Middle frontal gyrus (tissue), 1 donor: ENCODE measurements at regions not wholly inside any gene's neighbourhood (a gene's known extent, or its start where the extent isn't known, plus 50 kb on each side); places are given as distances from the start of the nearest gene placed in this dataset.
"Not testable (repeated sequence)": the region's sequence is repeated elsewhere in the genome, so short reads cannot be mapped to it uniquely, and the experiment has no call there.

Source experiments
- DNase-seq: peaks from one replicate; pipeline ENCODE4 v3.0.0-alpha.2; 2015; ENCODE audit warnings: low spot score; ENCODE audit errors: extremely low spot score

DNA sequence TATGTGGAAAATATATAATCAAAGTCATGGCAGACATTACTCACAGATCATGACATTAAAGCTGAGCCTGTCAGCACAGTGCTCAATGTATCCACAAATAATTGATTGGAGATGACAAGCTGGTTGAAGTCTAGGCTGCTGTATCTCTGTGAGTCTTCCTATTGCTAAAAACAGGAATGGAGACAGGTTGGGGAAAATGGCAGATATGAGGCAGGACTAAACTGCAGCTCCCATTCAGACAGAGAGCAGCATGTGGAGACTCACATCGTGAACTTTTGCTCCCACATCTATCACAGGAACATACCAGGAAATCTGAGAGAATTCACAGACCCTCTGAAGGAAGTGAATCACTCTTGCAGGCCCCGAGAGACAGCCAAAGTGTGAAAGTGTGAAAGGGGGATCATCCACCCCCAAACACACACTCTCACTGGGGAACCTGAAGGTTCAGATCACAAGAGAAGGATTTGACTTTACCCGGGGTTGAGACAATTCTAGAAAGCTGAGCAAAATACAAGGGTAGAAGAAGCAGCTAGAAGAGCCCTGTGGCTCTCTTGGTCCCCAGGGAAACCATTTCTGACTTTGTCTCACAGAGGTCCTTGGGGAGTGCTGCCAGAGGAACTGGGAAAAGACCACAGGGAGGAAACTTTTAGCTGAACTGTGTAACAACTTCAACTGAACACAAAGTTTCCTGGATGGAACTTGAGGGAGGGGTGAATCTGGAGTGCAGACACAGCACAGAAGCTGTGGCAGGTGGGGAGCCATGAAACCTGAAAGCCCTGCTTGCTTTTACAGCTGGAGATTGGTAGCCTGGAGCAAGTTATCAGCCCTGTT is 173.4 kb downstream of the S1PR1 start:
- DNase-seq = no peak

DNA sequence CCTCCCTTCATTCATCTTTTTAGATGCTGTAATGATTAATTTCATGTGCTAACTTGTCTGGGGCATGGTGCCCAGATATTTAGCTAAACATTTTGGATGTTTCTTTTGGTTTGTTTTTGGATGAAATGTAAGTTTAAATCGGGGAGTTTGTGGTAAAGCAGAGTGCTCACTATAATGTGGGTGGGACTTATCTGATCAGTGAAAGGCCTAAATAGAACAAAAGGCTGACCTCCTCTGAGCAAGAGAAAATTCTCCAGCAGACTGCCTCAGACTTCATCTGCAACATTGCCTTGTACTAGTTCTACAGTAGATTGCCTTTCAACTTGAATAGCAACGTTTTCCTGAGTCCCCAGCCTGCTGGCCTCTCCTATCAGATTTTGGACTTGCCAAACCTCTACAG is 183.6 kb downstream of the S1PR1 start:
- DNase-seq = no peak

DNA sequence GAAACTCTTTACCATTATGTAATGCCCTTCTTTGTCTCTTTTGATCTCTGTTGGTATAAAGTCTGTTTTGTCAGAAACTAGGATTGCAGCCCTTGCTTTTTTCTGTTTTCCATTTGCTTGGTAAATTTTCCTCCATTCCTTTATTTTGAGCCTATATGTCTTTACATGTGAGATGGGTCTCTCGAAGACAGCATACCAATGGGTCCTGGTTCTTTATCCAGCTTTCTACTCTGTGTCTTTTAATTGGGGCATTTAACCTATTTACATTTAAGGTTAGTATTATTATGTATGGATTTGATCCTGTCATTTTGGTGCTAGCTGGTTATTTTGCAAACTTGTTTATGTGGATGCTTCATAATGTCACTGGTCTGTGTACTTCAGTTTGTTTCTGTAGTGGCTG is 191.3 kb downstream of the S1PR1 start:
- not testable (repeated sequence) for DNase-seq

DNA sequence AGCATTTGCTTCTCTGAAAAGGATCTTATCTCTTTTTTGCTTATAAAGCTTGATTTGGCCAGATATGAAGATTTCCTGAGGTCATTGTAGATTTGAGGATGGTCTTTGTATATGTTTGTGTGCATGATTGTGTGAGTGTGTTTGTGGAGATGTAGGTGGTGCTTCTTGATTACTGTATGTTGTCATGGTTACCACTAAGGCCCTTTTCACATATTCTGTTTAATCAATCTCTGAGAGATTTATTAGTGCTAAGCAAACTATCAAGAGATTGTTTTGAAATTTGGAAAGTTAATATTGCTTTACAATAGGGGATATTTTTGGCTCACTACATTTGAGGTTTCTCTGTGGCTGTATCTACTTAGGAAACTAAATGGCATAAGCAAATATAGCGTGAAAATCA is 191.7 kb downstream of the S1PR1 start:
- no peak for DNase-seq

DNA sequence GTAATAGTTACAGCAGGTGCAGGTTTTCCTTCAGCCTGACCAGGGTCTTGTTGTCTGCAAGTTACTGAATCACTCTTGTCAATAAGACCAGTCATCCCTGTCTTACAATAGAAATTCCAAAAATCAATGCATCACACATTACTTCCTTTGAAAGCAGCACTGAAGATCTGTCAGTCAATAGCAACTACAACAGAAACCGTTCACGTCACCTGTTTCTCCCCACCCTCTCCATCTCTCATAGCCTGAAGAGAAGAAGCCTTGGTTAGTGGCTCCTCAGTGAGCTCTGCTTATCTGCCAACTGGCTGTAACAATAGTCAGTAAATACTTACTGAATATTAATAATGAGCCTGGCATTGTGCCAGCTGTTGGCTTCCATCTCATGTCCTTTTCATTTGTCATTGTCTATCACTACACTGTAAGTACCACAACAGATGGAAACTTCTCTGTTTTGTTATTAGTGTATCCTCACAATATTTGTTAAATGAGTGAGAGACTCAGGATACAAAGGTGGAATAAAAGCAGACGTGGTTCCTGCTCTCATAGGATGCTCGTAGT is 195.2 kb downstream of the S1PR1 start:
- no peak for DNase-seq

DNA sequence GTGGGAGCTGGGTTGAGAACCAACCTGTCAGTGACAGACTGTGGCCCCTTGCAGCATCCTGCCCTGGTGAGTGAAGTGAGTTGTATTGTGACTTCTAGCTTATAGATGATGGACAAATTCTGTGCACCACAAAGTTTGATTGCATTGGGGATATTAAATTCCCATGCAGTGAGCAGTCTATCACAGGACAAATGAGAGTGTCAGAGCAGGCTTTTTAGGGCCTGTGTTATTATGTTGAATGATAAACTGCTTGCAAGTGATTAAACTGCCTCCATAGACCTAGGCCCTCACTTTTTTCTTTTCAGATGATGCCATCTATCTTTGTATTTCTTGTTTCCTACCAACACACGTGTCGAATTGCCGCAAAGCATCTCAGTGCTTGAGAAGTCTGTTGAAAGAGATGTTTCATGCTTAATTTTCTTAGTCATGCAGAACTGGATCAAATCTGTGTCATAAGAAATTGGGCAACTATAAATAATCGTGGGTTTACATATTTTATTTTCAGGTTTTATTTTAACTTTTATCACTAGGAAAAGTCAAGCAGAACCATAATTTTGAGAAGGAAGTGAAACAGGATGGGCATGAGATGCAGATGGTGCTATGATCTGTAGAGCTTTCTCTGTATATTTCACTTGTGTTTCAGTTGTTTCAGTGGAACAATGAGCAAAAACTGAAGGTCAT is 199.2 kb downstream of the S1PR1 start:
- DNase-seq = no peak

DNA sequence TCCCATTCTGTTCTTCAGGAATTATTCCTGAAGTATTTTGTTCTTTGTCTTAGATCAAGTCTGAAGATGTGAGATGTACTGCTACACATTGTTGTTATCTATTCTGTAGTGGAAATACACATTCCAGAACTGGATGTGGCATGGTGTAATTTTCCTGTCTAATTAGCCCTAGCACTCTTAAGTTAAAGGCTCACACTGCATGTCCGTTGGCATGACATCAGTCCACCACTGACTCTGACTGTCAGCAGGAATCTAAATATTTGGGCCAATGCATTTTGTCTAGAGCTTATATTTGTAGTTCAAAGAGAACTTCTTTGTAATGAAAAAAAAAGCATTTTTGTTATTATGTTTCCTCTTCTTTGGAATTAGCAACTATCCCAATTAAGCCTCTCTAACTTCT is 201.0 kb downstream of the S1PR1 start:
- no peak for DNase-seq

DNA sequence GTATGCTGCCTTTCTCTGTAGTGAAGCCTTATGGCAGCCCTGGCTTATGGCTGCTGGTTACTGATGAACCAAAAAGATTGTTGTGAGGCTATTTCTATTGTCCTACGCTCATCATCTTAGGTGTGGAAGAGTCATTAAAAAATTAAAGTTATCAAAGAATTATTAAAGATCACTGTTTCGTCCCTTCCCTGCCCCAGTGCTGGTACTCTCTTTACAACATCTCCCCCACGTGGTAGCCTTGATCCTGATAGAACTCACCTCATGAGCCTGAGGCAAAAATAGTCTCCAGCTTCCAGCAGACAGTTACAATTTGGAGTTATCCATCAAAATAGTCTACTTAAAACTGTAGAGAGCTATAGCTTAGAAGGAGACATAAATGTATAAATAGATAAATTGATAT is 201.5 kb downstream of the S1PR1 start:
- DNase-seq = no peak

DNA sequence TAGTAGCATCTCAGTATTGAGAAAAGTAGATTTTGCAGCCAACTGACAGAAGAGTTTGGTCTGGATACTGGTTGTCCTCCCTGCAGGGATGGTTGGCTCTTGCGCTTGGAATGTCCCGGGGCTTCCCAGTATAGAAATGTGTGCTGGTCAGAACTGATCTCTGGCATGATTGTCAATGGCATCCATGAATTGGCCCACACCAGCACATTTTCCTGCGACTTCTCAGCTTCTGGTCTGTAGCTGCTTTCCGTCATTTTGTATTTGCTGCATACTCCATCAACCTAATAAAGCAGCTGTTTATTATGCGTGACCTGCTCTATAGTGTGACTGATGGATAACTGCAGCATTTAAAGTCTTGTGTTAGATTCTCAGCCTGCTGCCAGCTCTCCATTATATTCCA is 203.7 kb downstream of the S1PR1 start:
- no peak for DNase-seq

DNA sequence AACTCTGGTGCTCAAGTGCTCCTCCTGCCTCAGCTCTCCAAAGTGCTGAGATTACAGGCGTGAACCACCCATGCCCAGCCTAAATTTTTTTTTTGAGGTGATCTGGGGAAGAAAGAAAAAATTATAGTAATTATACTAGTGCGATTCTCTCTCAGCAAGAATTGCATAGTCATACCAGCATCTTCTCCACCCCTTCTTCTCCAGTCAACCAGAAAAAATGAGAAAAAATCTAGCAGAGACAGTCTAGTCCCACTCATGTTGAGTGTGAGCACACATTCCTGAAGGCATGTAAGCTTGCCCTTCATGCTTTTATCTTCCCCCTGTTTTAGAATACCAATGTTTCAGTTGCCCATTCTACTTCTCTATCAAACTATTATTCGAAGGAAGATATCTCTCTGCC is 207.6 kb downstream of the S1PR1 start:
- DNase-seq = no peak

DNA sequence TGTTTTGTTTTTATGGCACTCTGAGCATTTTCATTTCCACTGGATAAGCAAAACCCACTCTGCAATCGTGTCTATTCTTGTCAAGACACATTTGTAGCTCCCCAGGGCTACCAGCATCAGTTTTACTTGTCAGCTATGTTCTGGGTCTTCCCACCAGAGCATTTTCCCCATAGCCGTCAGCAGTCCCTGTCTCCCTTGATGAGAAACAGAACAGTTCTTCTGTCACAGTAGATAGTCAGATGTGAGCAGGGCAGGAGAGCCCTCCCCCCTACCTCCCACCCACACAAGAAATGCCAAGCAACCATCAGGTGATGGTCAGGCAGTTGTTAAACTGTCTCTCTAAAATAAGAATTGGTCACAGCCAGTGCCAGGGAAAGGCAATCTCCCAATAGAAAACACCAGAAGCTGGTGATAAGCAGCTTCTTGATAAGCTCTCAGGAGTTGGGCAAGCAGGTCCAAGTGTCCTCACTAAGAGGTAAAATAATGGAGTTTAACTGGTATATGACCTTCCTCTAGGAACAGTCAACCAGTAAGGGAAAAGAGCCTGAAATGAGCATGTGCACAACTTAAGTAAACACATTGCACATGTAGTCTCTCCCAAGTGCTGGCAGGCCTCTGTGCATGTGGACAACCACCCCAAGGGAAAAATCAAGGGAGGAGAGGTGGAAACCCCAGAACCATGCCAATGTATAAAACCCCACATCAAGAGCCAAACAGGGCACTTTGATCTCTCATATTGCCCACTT is 208.2 kb downstream of the S1PR1 start:
- DNase-seq = no peak

DNA sequence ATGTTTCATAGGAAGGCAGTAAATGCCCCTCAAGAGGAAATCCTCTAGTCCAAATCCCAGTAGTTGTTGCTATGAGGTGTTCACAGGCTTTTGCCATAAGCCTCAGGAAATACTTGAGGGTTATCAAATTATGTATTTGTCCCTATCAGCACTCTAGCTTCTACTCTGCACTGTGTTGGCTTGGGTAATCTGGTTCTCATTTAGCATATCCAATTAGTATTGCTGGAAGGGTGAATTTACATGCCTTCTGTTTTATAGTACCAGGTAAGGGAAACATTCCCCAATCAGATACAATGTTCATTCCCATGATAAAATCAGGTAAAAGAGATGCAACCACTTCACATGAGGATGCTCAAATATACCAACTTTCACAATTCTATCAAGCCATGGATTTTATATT is 211.2 kb downstream of the S1PR1 start:
- DNase-seq = no peak

DNA sequence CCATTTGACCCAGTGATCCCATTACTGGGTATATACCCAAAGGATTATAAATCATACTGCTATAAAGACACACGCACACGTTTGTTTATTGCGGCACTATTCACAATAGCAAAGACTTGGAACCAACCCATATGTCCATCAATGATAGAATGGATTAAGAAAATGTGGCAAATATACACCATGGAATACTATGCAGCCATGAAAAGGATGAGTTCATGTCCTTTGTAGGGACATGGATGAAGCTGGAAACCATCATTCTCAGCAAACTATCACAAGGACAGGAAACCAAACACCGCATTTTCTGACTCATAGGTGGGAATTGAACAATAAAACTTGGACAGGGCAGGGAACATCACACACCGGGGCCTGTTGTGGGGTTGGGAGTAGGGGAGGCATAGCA is 213.9 kb downstream of the S1PR1 start:
- DNase-seq = not testable (repeated sequence)

DNA sequence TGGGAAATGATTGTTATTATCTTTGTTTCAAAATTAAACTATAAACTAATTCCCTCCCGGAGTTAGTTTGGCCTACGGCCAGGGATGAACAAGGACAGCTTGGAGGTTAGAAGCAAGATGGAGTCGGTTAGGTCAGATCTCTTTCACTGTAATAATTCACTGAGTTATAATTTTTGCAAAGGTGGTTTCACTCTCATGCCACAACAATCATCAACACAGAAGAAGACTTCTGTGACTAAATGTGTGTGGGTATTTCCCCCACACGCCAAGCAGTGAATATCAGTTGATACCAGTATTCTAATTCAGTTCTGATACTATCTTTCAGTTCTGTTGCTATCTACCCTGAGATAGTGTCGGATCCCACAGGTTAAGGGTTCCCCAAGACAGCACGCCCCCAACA is 215.1 kb downstream of the S1PR1 start:
- DNase-seq = no peak

DNA sequence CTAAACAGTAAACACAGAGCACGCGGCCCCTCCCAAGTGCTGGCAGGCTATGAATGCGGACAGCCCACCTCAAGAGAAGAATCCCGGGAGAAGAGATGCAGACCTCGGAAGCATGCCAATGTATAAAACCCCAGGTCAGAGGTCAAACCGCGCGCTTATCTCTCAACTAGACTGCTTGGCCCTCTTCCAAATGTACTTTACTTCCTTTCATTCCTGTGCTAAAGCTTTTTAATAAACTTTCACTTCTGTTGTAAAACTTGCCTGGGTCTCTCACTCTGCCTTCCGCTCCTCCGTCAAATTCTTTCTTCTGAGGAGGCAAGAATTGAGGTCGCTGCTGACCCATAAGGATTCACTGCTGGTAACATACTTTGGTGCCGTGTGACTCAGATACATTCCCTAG is 216.0 kb downstream of the S1PR1 start:
- DNase-seq = no peak

DNA sequence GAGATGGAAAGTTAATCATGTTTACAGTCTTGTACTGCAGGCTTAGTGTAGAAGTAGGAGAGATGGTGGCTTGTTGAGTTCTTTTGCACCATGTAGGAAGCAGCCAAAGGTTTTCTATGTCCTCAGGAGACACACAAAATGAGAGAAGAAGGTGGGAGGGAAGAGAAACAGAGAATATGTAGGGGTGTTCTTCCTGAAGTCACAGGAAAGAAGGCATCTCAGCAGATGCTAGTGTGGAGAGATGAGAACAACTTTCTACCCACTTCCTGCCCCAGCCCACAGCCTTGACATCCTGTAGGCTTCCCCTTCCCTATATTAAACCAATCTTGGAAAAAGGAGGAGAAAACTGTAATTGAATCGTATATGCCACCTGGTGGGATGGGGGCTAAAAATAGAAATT is 217.0 kb downstream of the S1PR1 start:
- no peak for DNase-seq

DNA sequence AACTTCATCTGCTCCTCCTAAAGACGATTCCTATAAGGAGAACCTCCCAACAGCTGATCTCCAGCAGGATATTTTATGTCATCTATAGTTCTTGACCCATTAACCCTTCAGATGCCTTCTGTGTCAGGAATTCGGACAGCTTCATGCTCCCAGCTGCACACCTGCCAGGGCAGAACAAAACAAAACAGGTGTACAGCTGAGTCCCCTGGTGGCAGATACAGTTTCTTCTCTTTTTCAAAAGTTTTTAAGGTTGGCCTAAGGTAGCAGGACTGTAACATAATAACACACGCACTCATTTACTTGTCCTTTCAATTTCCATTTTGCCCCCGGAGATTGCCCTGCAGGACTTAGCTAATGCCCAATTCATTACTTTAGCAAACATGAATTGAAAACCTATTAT is 218.3 kb downstream of the S1PR1 start:
- no peak for DNase-seq

DNA sequence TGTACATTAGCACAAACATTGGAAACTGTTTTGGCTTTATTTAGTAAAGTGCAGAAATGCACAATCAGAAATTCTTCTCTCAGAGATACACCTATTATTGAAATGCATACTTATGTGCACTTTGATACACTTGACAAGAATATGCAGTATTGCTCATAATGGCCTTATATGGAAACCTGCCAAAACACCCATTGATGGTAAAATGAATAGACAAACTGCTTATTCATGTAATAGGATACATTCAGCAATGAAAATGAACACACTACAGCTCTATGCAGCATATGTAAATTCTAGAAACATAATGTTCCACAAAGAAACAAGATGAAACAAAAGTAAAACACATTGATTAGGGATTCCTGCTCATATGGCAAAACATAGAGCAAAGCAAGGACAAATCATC is 223.9 kb downstream of the S1PR1 start:
- no peak for DNase-seq

DNA sequence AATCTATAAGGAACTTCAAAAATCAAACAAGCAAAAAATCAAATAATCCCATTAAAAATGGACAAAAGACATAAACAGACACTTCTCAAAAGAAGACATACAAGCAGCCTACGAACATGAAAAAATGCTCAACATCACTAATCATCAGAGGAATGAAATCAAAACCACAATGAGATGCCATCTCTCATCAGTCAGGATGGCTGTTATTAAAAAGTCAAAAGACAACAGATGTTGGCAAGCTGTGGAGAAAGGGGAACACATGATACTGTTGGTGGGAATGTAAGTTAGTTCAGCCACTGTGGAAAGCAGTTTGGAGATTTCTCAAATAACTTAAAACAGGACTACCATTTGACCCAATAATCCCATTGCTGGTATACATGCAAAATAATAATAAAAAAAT is 226.4 kb downstream of the S1PR1 start:
- DNase-seq = no peak

DNA sequence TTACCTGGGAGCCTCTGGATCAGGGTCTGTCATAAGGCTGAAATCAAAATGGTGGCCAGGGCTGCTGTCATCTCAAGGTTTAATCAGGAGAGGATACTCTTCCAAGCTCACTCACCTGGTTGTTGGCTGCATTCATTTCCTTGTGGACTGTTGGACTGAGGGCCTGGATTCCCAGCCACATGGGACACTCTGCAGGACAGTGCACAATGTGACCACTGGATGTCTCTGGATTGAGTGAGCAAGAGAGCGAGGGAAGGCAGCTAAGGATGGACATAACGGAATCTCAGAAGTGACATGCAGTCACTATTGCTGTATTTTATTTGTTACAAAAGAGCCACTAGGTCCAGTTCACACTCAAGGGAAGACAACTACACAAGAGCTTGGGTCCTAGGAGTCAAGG is 229.1 kb downstream of the S1PR1 start:
- no peak for DNase-seq

DNA sequence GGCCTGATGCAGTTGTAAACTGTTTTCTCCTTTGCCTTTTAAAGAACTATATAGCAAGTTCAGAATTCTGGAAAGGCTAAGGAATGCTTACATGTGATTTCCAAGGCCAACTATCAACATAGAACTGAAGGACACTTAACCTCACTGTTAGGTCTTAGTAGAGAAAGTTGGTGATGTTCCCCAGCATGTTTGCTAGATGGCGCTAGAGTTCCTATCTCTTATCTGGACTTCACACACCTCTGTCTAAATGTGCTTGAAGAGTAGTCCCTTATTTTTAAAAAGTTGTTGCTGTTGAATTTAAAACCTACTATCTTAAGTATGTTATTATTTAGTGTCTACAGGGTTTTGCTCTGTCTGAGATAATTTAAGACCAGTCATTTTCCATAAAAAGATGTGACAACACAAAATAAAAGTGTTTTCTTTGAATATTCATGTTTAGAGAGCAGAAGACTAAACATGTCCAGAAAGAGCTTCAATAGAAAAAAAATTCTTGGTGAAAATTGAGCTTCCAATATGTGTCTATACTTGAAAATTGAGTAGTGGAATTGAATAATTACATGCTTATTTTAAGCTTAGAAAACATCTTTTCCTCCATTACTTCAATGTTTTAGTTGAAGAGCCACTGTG is 237.3 kb downstream of the S1PR1 start:
- DNase-seq = no peak

DNA sequence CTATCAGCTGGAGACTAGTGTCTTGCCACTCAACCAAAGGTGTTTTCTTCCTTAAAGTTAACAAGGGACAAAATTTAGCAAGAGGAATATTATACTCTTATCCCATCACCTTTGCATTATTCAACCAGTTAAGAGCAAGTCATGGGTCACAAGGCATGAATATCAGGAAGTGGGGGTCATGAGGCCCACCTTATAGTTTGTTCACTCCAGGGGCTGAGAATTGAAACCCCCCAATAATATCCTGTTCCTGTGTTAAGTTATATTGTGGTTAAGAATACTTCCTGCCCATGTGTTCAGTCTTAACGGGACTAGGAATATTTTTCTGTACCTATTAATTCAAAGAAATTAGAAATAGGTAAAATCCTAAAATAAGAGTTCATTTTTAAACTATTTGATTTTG is 239.7 kb downstream of the S1PR1 start:
- no peak for DNase-seq
